C4-2B (cell line): ENCODE measurements at regions not wholly inside any gene's neighbourhood (a gene's known extent, or its start where the extent isn't known, plus 50 kb on each side); places are given as distances from the start of the nearest gene placed in this dataset.

Experiments
- ZFX ChIP-seq: fragments of 450-650 bp; IDR thresholded peaks from 2 replicates; pipeline ENCODE4 v1.6.1; 2017
- TF ChIP-seq, protein P1 (sequence below): fragments of 450-650 bp; conservative IDR thresholded peaks from 2 replicates; pipeline ENCODE4 v1.5.1; 2017; ENCODE audit warnings: mild to moderate bottlenecking

DNA sequence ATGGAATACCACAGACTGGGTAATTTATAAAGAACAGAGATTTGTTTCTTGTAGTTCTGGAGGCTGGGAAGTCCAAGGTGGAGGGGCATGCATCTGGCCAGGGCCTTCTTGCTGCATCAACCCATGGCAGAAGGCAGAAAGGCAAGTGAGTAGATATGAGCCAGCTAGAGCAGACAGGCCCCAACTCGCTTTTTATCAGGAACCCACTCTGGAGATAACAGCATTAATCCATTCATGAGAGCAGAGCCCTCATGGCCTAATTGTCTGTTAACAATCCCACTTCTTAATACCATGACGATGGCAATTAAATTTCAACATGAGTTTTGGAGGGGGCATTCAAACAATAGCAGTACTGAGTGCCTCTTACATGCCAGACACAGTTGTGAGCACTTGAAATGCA lies 87.2 kb upstream of the SOX13 start:
- TF ChIP-seq, protein P1, sequence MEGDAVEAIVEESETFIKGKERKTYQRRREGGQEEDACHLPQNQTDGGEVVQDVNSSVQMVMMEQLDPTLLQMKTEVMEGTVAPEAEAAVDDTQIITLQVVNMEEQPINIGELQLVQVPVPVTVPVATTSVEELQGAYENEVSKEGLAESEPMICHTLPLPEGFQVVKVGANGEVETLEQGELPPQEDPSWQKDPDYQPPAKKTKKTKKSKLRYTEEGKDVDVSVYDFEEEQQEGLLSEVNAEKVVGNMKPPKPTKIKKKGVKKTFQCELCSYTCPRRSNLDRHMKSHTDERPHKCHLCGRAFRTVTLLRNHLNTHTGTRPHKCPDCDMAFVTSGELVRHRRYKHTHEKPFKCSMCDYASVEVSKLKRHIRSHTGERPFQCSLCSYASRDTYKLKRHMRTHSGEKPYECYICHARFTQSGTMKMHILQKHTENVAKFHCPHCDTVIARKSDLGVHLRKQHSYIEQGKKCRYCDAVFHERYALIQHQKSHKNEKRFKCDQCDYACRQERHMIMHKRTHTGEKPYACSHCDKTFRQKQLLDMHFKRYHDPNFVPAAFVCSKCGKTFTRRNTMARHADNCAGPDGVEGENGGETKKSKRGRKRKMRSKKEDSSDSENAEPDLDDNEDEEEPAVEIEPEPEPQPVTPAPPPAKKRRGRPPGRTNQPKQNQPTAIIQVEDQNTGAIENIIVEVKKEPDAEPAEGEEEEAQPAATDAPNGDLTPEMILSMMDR = no peak
- no peak for TF ChIP-seq ZFX
